Keratinocyte (primary cell): ENCODE measurements at regions not wholly inside any gene's neighbourhood (a gene's known extent, or its start where the extent isn't known, plus 50 kb on each side); places are given as distances from the start of the nearest gene placed in this dataset.

ENCODE experiments used
- DNase-seq: peaks from one replicate; pipeline ENCODE4 v3.0.0-alpha.2; 2011; ENCODE audit warnings: low read depth, missing footprints, low spot score
- FAIRE-seq: peaks from 2 replicates; lab custom pipeline; 2011; peaks lifted over from hg19 to GRCh38; lab: Jason Lieb, UNC
- H2AFZ ChIP-seq: 2 replicates; pipeline ENCODE4 v1.6.0; 2012; ENCODE audit warnings: low read length, control low read depth, inconsistent platforms; ENCODE audit not compliant: control insufficient read depth
- H3K27ac ChIP-seq: 2 replicates; pipeline ENCODE4 v1.5.1; 2011; ENCODE audit warnings: low read length; ENCODE audit not compliant: control insufficient read depth, insufficient read depth
- H3K27me3 ChIP-seq: 3 replicates; pipeline ENCODE4 v1.6.0; 2011; ENCODE audit warnings: low read length; ENCODE audit not compliant: control insufficient read depth, insufficient read depth; ENCODE audit errors: extremely low read depth
- H3K36me3 ChIP-seq, 2 experiments: 2 replicates in 1 of 2; 3 replicates in 1 of 2; pipeline ENCODE4 v1.5.1; 2011; ENCODE audit warnings: low read length in 2 of 2, mild to moderate bottlenecking in 1 of 2; ENCODE audit not compliant: control insufficient read depth in 2 of 2, insufficient read depth in 2 of 2; ENCODE audit errors: extremely low read depth in 1 of 2
- H3K4me1 ChIP-seq: 3 replicates; pipeline ENCODE4 v1.5.1; 2011; ENCODE audit warnings: low read length; ENCODE audit not compliant: control insufficient read depth, insufficient read depth; ENCODE audit errors: extremely low read depth
- H3K4me2 ChIP-seq: 3 replicates; pipeline ENCODE4 v1.6.0; 2011; ENCODE audit warnings: low read depth, low read length; ENCODE audit not compliant: control insufficient read depth, insufficient read depth; ENCODE audit errors: extremely low read depth
- H3K4me3 ChIP-seq, 3 experiments: fragments of 200-600 bp in 1 of 3; sonication (generic) in 1 of 3; 2 replicates in 2 of 3; 3 replicates in 1 of 3; pipeline ENCODE4 v1.5.1; 2011 to 2016; ENCODE audit warnings: low read length in 3 of 3, mild to moderate bottlenecking in 3 of 3, control low read depth in 2 of 3, inconsistent platforms in 1 of 3, low read depth in 1 of 3, mixed read lengths in 1 of 3, mixed run types in 1 of 3, moderate library complexity in 1 of 3; ENCODE audit not compliant: control insufficient read depth in 2 of 3, insufficient read depth in 2 of 3; ENCODE audit errors: extremely low read depth in 1 of 3
- H3K79me2 ChIP-seq: 2 replicates; pipeline ENCODE4 v1.6.0; 2012; ENCODE audit warnings: low read length; ENCODE audit not compliant: control insufficient read depth, insufficient read depth
- H3K9ac ChIP-seq: 3 replicates; pipeline ENCODE4 v1.6.0; 2011; ENCODE audit warnings: low read length; ENCODE audit not compliant: control insufficient read depth, insufficient read depth; ENCODE audit errors: extremely low read depth
- H3K9me1 ChIP-seq: 3 replicates; pipeline ENCODE4 v1.6.0; 2011; ENCODE audit warnings: low read length; ENCODE audit not compliant: control insufficient read depth, insufficient read depth; ENCODE audit errors: extremely low read depth
- H3K9me3 ChIP-seq: 2 replicates; pipeline ENCODE4 v1.5.1; 2012; ENCODE audit warnings: low read depth, low read length; ENCODE audit not compliant: control insufficient read depth
- H4K20me1 ChIP-seq: 3 replicates; pipeline ENCODE4 v1.6.0; 2011; ENCODE audit warnings: low read length; ENCODE audit not compliant: control insufficient read depth, insufficient read depth; ENCODE audit errors: extremely low read depth
- CTCF ChIP-seq, 3 experiments: IDR thresholded peaks in 1 of 3; conservative IDR thresholded peaks in 1 of 3; optimal IDR thresholded peaks in 1 of 3; 2 replicates in 2 of 3; 3 replicates in 1 of 3; pipeline versions ENCODE3 to v1.5.1; 2011; ENCODE audit warnings: low read length in 3 of 3, mild to moderate bottlenecking in 3 of 3, moderate library complexity in 2 of 3, control low read depth in 1 of 3, inconsistent platforms in 1 of 3; ENCODE audit not compliant: insufficient read depth in 2 of 3; ENCODE audit errors: extremely low read depth in 1 of 3
- EZH2 ChIP-seq: IDR thresholded peaks from one replicate; pipeline ENCODE4 v1.6.1; 2012; ENCODE audit warnings: inconsistent platforms, mild to moderate bottlenecking, low read length, moderate library complexity
- dilution Hi-C: fragments of 300-500 bp; cut with MboI; formaldehyde crosslinking; loops from one replicate; pipeline ENCODE4 v1.7.0; 2020; ENCODE audit warnings: low sequenced_read_pairs; ENCODE audit not compliant: extremely low pct_ligation_motif_present

DNA sequence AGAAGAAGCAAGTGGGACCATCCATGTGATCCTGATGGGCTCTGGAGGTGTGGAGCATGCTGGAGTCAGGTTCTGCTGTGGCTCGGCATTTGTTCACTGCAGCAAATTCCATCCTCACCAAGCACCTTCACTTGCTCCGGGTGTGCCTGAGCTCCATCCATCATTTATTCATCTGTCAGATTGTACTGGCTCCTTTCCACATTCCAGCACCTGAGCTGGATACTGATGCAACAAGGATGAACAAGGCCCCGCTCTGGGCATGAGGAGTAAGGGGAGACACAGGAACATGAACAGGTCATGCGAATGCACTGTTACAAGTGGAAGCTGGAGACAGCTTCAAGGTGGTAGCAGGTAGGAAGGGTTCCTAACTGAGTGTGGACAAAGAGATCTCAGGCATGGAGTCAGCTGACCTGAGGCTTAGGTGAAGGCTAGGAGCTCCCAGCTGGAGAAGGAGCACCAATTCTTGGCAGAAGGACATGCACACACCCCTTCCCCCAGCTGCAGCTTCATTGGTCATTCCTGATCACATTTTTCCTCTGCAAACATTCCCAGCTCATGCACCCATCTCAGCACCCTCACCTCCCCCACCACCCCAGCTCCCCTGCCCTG, 133.7 kb upstream of the ZMIZ1 start:
- H3K4me2 ChIP-seq: no peak overlapping the region
- no peaks in the 10 kb centered on the region for H3K4me1 ChIP-seq
- FAIRE-seq (no peak), DNase-seq (no peak)
- no peaks in the 10 kb centered on the region for H3K9me3 ChIP-seq
- H3K79me2 ChIP-seq: no peaks in the 10 kb centered on the region
- no peak overlapping the region for H2AFZ ChIP-seq
- H3K9ac ChIP-seq: no peak overlapping the region
- no peak overlapping the region for H3K4me3 ChIP-seq
- TF ChIP-seq EZH2: no peak
- no peak for TF ChIP-seq CTCF (optimal IDR thresholded peaks at IDR 0.05 in 1 of 3, IDR thresholded peaks at IDR 0.05 in 1 of 3, conservative IDR thresholded peaks at IDR 0.05 in 1 of 3; ENCODE audit: extremely low read depth in 1 of 3, insufficient read depth in 2 of 3, low read length in 3 of 3)
- no peaks in the 10 kb centered on the region for H3K9me1 ChIP-seq
- peaks cover 34% of the 10 kb centered on the region for H3K27me3 ChIP-seq
- dilution Hi-C loops: no loop called here
- H3K27ac ChIP-seq: no peak overlapping the region
- no peaks in the 10 kb centered on the region for H3K36me3 ChIP-seq
- no peaks in the 10 kb centered on the region for H4K20me1 ChIP-seq

DNA sequence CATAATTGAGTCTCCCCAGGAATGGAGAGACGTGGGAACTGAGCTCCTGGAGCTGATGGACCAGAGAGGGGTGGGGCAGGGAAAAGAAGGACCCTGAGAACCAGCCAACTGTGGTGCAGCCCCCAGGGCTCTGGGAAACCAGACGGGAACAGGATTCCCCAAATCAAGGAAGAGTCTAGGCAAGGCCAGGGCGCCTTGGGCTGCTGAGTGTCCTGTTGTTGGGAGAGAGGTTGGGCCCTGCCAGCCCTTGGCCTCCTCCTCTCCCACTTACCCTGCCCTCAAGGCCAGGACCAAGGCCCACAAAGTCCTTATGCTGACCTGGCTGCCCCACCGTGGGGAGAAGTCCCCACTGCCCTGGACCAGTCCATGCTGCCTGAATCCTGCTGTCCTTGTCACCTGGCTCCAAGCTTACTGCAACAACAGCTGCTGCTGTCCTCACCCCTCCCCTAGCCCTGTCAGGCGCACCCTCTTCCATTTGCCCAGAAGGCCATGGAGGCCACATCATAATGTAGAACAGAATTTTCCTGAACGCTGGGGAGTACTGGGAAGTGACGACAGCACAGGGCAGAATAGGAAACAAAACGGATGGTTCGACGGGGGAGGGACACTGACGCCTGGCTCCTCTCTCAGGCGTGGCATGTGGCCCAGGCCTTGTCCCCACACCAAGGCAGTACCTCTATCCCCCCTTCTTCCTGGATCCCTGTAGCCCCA, 132.9 kb upstream of the ZMIZ1 start:
- no peak overlapping the region for H2AFZ ChIP-seq
- H4K20me1 ChIP-seq: no peaks in the 10 kb centered on the region
- H3K27me3 ChIP-seq: peaks cover 31% of the 10 kb centered on the region
- dilution Hi-C loops: no loop called here
- H3K4me1 ChIP-seq: no peaks in the 10 kb centered on the region
- H3K9ac ChIP-seq: no peak overlapping the region
- no peaks in the 10 kb centered on the region for H3K9me3 ChIP-seq
- no peak overlapping the region for H3K27ac ChIP-seq
- DNase-seq (no peak), FAIRE-seq (no peak)
- no peaks in the 10 kb centered on the region for H3K9me1 ChIP-seq
- H3K4me2 ChIP-seq: no peak overlapping the region
- H3K36me3 ChIP-seq: no peaks in the 10 kb centered on the region
- no peaks in the 10 kb centered on the region for H3K79me2 ChIP-seq
- H3K4me3 ChIP-seq: no peak overlapping the region
- no peak for TF ChIP-seq CTCF (optimal IDR thresholded peaks at IDR 0.05 in 1 of 3, IDR thresholded peaks at IDR 0.05 in 1 of 3, conservative IDR thresholded peaks at IDR 0.05 in 1 of 3; ENCODE audit: extremely low read depth in 1 of 3, insufficient read depth in 2 of 3, low read length in 3 of 3)
- TF ChIP-seq EZH2: no peak
